HG02885 (cell line): ENCODE measurements at regions not wholly inside any gene's neighbourhood (a gene's known extent, or its start where the extent isn't known, plus 50 kb on each side); places are given as distances from the start of the nearest gene placed in this dataset.

Source experiments
- ATAC-seq: cut with Tn5 transposase; IDR thresholded peaks from one replicate; pipeline ENCODE4 v1.9.1; 2021; ENCODE audit warnings: mild to moderate bottlenecking; ENCODE audit not compliant: unreplicated experiment, poor library complexity

GRCh38 chr13:72141855-72142519, 275.0 kb upstream of the DACH1 start:
- no peak for ATAC-seq

- ATAC-seq = no peak
Observed at GRCh38 chr13:72139192-72139591, 272.2 kb upstream of the DACH1 start.

GRCh38 chr13:72132075-72132474, 265.1 kb upstream of the DACH1 start:
- ATAC-seq = no peak

GRCh38 chr13:72129117-72129516, 262.1 kb upstream of the DACH1 start:
- ATAC-seq = no peak

- ATAC-seq = no peak
Observed at GRCh38 chr13:72127031-72127430, 260.0 kb upstream of the DACH1 start.

GRCh38 chr13:72126424-72126823, 259.4 kb upstream of the DACH1 start:
- no peak for ATAC-seq

GRCh38 chr13:72125561-72125960, 258.6 kb upstream of the DACH1 start:
- ATAC-seq = no peak

- no peak for ATAC-seq
Observed at GRCh38 chr13:72122661-72123255, 255.8 kb upstream of the DACH1 start.

- no peak for ATAC-seq
Observed at GRCh38 chr13:72121466-72121865, 254.5 kb upstream of the DACH1 start.

GRCh38 chr13:72120632-72121031, 253.6 kb upstream of the DACH1 start:
- ATAC-seq = no peak

GRCh38 chr13:72113931-72114330, 246.9 kb upstream of the DACH1 start:
- ATAC-seq = no peak

- no peak for ATAC-seq
Observed at GRCh38 chr13:72113076-72113475, 246.1 kb upstream of the DACH1 start.

GRCh38 chr13:72112216-72112615, 245.2 kb upstream of the DACH1 start:
- ATAC-seq = no peak

GRCh38 chr13:72109863-72110262, 242.9 kb upstream of the DACH1 start:
- ATAC-seq = no peak

- no peak for ATAC-seq
Observed at GRCh38 chr13:72104656-72105180, 237.7 kb upstream of the DACH1 start.

GRCh38 chr13:72101768-72102400, 234.9 kb upstream of the DACH1 start:
- ATAC-seq = no peak

- ATAC-seq = no peak
Observed at GRCh38 chr13:72100339-72100738, 233.3 kb upstream of the DACH1 start.

- ATAC-seq = no peak
Observed at GRCh38 chr13:72097568-72097967, 230.6 kb upstream of the DACH1 start.

- ATAC-seq = no peak
Observed at GRCh38 chr13:72093262-72093661, 226.3 kb upstream of the DACH1 start.

GRCh38 chr13:72074663-72075062, 207.7 kb upstream of the DACH1 start:
- ATAC-seq = no peak

- ATAC-seq = no peak
Observed at GRCh38 chr13:72072261-72072660, 205.3 kb upstream of the DACH1 start.

GRCh38 chr13:72071713-72072112, 204.7 kb upstream of the DACH1 start:
- no peak for ATAC-seq
